Peyer's patch (tissue), 4 donors: ENCODE measurements at regions not wholly inside any gene's neighbourhood (a gene's known extent, or its start where the extent isn't known, plus 50 kb on each side); places are given as distances from the start of the nearest gene placed in this dataset.

ENCODE experiments used
- DNase-seq, 3 donors: peaks; one replicate each; pipeline ENCODE4 v3.0.0-alpha.2; 2017 to 2019
- H3K27ac ChIP-seq, 4 donors: fragments of 200-600 bp; sonication (generic); one replicate each; pipeline ENCODE4 v1.5.1; 2016 to 2019
- H3K27me3 ChIP-seq, 2 donors: fragments of 200-600 bp; sonication (generic); one replicate each; pipeline ENCODE4 v1.5.1; 2019
- H3K36me3 ChIP-seq, 3 donors: fragments of 200-600 bp; sonication (generic); one replicate each; pipeline ENCODE4 v1.5.1; 2016 to 2019
- H3K4me1 ChIP-seq, 4 donors: fragments of 200-600 bp; sonication (generic); one replicate each; pipeline ENCODE4 v1.5.1; 2016 to 2019
- H3K4me3 ChIP-seq, 4 donors: fragments of 200-600 bp; sonication (generic); 1 replicate in 3 of 4; 2 replicates in 1 of 4; pipeline ENCODE4 v1.5.1; 2016 to 2019; ENCODE audit warnings: mild to moderate bottlenecking in 1 of 4
- H3K9me3 ChIP-seq, 4 donors: fragments of 200-600 bp; sonication (generic); one replicate each; pipeline ENCODE4 v1.5.1; 2016 to 2019; ENCODE audit warnings: mild to moderate bottlenecking in 1 of 4
- POLR2A ChIP-seq, 2 donors: fragments of 450-650 bp; IDR thresholded peaks; one replicate each; pipeline ENCODE4 v1.5.1; 2017; ENCODE audit warnings: antibody characterized with exemption in 2 of 2, mild to moderate bottlenecking in 2 of 2, moderate library complexity in 2 of 2
- TF ChIP-seq, protein P1 (sequence below), 6 experiments: fragments of 450-650 bp in 4 of 6; fragments of 200-600 bp in 2 of 6; sonication (generic) in 1 of 6; IDR thresholded peaks; one replicate each; pipeline ENCODE4 v1.5.1; 2017 to 2019; ENCODE audit warnings: antibody characterized with exemption in 6 of 6, mild to moderate bottlenecking in 3 of 6, moderate library complexity in 1 of 6

DNA sequence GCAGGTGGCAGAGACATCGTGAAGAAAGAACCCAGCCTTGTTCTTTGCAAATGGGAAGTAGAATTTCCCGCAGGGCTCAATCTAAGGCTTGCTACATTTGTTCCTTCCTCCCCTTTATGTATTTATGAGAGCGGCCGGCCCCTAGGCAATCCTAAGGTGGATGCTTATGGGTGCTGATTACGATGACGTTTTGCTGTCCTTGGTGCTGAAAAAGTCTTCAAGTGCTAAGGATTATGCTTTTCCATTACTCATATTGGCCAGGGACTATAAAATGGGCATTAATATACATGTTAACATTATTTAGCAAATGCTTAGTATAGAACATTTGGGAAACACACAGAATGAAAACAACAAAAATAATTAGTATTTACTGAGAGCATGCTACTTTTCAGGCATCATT is 313.3 kb upstream of the XYLT1 start:
- H3K4me1 ChIP-seq, result no peaks in the 10 kb centered on the region
- H3K27ac ChIP-seq, result no peak overlapping the region
- H3K4me3 ChIP-seq, result no peak overlapping the region
- H3K9me3 ChIP-seq, result no peaks in the 10 kb centered on the region
- TF ChIP-seq POLR2A (IDR thresholded peaks at IDR 0.05), result no peak
- TF ChIP-seq, protein P1, sequence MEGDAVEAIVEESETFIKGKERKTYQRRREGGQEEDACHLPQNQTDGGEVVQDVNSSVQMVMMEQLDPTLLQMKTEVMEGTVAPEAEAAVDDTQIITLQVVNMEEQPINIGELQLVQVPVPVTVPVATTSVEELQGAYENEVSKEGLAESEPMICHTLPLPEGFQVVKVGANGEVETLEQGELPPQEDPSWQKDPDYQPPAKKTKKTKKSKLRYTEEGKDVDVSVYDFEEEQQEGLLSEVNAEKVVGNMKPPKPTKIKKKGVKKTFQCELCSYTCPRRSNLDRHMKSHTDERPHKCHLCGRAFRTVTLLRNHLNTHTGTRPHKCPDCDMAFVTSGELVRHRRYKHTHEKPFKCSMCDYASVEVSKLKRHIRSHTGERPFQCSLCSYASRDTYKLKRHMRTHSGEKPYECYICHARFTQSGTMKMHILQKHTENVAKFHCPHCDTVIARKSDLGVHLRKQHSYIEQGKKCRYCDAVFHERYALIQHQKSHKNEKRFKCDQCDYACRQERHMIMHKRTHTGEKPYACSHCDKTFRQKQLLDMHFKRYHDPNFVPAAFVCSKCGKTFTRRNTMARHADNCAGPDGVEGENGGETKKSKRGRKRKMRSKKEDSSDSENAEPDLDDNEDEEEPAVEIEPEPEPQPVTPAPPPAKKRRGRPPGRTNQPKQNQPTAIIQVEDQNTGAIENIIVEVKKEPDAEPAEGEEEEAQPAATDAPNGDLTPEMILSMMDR (IDR thresholded peaks at IDR 0.05), result no peak
- no peak for DNase-seq
- H3K27me3 ChIP-seq, result no peaks in the 10 kb centered on the region
- no peaks in the 10 kb centered on the region for H3K36me3 ChIP-seq

DNA sequence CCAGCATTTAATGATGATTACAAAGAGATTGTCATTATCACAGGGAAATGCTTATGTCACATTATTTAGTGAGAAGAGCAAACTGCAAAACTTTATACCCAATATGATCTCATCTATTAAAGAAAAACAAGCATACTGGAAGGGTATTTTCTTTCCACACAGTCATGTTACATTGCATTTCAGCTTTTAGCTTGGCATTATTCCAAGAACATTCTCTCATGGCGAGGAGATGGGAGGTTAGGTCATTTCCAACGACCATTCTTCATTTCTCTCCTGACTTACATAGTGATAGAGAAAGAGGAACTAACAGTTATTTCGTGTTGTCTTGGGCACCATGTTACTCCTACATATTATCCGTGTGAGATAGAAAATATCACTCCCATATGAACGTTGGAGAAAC is 309.4 kb upstream of the XYLT1 start:
- Histone ChIP-seq H3K9me3 (no peaks in the 10 kb centered on the region), H3K36me3 (no peaks in the 10 kb centered on the region), H3K4me3 (no peak overlapping the region), H3K27me3 (no peaks in the 10 kb centered on the region), H3K4me1 (no peaks in the 10 kb centered on the region), H3K27ac (no peak overlapping the region)
- no peak for DNase-seq
- TF ChIP-seq POLR2A (IDR thresholded peaks at IDR 0.05), result no peak
- TF ChIP-seq, protein P1 (IDR thresholded peaks at IDR 0.05), result no peak

DNA sequence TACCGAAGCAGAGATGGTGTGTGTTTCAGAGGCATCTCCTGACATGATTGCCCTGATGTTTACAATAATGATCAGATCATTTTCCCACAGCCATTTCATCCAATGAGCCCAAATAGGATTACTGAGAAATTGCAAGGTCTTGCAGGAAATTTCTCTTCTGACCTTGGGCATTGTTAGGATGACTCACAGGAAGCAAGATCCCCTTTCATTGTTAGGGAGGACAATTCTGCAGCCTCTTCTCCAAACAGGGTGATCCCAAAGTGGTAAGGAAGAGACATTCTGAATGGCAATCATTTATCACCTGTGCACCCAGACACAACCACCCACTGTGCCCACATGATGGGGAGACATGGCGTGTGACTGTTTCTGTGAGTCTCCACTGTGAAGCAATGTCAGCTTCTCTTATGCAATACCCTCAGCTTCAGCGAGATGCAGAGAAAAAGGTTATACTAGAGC is 306.7 kb upstream of the XYLT1 start:
- no peak for TF ChIP-seq POLR2A (IDR thresholded peaks at IDR 0.05)
- TF ChIP-seq, protein P1 (IDR thresholded peaks at IDR 0.05), result no peak
- H3K27me3 ChIP-seq, result no peaks in the 10 kb centered on the region
- H3K36me3 ChIP-seq, result no peaks in the 10 kb centered on the region
- DNase-seq, result no peak
- H3K4me3 ChIP-seq, result no peak overlapping the region
- H3K27ac ChIP-seq, result no peak overlapping the region
- H3K9me3 ChIP-seq, result no peaks in the 10 kb centered on the region
- H3K4me1 ChIP-seq, result no peaks in the 10 kb centered on the region

DNA sequence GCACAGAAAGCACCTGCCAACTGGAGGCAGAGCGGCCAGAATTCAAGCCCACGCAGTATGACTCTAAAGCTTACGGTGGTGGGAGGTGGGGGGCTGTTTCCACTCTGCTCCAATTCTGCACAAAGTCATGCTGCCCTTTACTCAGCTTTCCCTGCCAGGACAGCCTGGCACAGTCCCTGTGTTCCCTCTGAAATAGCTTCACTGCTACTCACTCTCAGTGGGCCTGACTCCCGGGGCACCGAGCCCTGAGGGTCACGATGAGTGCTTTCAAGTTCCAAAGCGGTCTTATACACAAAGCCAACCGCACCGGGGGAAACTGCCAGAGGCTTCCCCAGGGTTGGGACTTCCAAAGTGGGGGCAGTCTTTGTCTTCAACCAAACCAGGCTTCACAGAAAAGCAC is 306.1 kb upstream of the XYLT1 start:
- Histone ChIP-seq H3K36me3 (no peaks in the 10 kb centered on the region), H3K27ac (no peak overlapping the region), H3K4me3 (no peak overlapping the region), H3K4me1 (no peaks in the 10 kb centered on the region), H3K27me3 (no peaks in the 10 kb centered on the region), H3K9me3 (no peaks in the 10 kb centered on the region)
- DNase-seq, result no peak
- no peak for TF ChIP-seq POLR2A (IDR thresholded peaks at IDR 0.05)
- TF ChIP-seq, protein P1 (IDR thresholded peaks at IDR 0.05), result no peak

DNA sequence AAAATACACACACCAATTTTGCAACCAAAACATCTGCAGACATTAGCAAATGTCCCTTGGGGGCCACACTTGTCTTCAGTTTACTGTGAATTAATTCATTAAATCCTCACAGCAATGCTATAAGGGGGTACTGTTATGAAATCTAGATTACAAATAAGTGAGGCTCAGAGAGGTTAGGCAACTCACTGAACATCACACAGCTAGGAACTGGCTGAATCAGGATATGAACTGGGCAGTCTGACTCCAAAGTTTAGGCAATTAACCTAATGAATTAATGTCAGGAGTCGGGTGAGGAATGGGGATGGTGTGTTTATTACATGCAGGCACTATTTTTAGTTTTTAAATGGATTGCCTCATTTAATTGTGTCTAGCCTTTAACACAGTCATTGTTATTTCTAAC is 305.7 kb upstream of the XYLT1 start:
- Histone ChIP-seq H3K27me3 (no peaks in the 10 kb centered on the region), H3K4me1 (no peaks in the 10 kb centered on the region), H3K4me3 (no peak overlapping the region), H3K36me3 (no peaks in the 10 kb centered on the region), H3K9me3 (no peaks in the 10 kb centered on the region), H3K27ac (no peak overlapping the region)
- no peak for DNase-seq
- TF ChIP-seq POLR2A (IDR thresholded peaks at IDR 0.05), result no peak
- TF ChIP-seq, protein P1 (IDR thresholded peaks at IDR 0.05), result no peak

DNA sequence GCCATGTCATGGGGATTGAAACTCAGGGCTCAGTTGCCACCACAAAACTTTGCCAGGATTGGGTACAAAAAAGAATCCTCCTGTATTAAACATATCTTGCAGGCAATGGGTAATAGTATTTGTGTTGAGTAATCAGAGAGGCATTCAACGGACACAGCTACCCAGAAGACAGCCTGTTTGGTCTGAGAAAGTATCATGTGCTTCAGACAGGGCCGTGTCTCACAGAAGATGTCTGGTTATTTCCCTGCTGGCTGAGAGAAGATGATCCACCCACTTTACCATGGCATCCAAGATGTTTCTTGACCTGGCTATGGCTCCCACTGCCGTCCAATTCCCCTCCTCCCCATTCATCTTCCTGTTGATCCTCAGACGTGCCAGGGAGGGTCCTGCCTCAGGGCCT is 304.3 kb upstream of the XYLT1 start:
- TF ChIP-seq, protein P1 (IDR thresholded peaks at IDR 0.05), result no peak
- no peak for TF ChIP-seq POLR2A (IDR thresholded peaks at IDR 0.05)
- H3K36me3 ChIP-seq, result no peaks in the 10 kb centered on the region
- no peaks in the 10 kb centered on the region for H3K4me1 ChIP-seq
- no peaks in the 10 kb centered on the region for H3K9me3 ChIP-seq
- H3K27me3 ChIP-seq, result no peaks in the 10 kb centered on the region
- H3K27ac ChIP-seq, result no peak overlapping the region
- no peak overlapping the region for H3K4me3 ChIP-seq
- DNase-seq, result no peak
